GM19238 (cell line): ENCODE measurements at regions not wholly inside any gene's neighbourhood (a gene's known extent, or its start where the extent isn't known, plus 50 kb on each side); places are given as distances from the start of the nearest gene placed in this dataset.

ENCODE experiments used
- DNase-seq: peaks from one replicate; pipeline ENCODE4 v3.0.0; 2011; ENCODE audit warnings: low spot score; ENCODE audit not compliant: insufficient read length

- no peak for DNase-seq
Observed at GRCh38 chrX:69278031-69278687, 112.9 kb upstream of the PJA1 start.

- DNase-seq: no peak
Observed at GRCh38 chrX:69277369-69277990, 112.2 kb upstream of the PJA1 start.

- DNase-seq: no peak
Observed at GRCh38 chrX:69268611-69269010, 103.4 kb upstream of the PJA1 start.

- no peak for DNase-seq
Observed at GRCh38 chrX:69264158-69264581, 98.9 kb upstream of the PJA1 start.

GRCh38 chrX:69263251-69263820 lies 98.1 kb upstream of the PJA1 start:
- no peak for DNase-seq

- DNase-seq: no peak
Observed at GRCh38 chrX:69262036-69262936, 97.0 kb upstream of the PJA1 start.

GRCh38 chrX:69260169-69260568 lies 94.9 kb upstream of the PJA1 start:
- no peak for DNase-seq

- no peak for DNase-seq
Observed at GRCh38 chrX:69258893-69259292, 93.6 kb upstream of the PJA1 start.

GRCh38 chrX:69257499-69258127 lies 92.4 kb upstream of the PJA1 start:
- no peak for DNase-seq

GRCh38 chrX:69256291-69256565 lies 91.0 kb upstream of the PJA1 start:
- DNase-seq: no peak

GRCh38 chrX:69255441-69256290 lies 90.4 kb upstream of the PJA1 start:
- no peak for DNase-seq

GRCh38 chrX:69253821-69254220 lies 88.6 kb upstream of the PJA1 start:
- DNase-seq: no peak

GRCh38 chrX:69243276-69243675 lies 78.0 kb upstream of the PJA1 start:
- no peak for DNase-seq

- DNase-seq: no peak
Observed at GRCh38 chrX:69238887-69239231, 73.6 kb upstream of the PJA1 start.

- DNase-seq: no peak
Observed at GRCh38 chrX:69238114-69238886, 73.0 kb upstream of the PJA1 start.

- no peak for DNase-seq
Observed at GRCh38 chrX:69237236-69237635, 72.0 kb upstream of the PJA1 start.

- no peak for DNase-seq
Observed at GRCh38 chrX:69236641-69237040, 71.4 kb upstream of the PJA1 start.

- no peak for DNase-seq
Observed at GRCh38 chrX:69234624-69235023, 69.4 kb upstream of the PJA1 start.

GRCh38 chrX:69232945-69233344 lies 67.7 kb upstream of the PJA1 start:
- DNase-seq: no peak

- DNase-seq: no peak
Observed at GRCh38 chrX:69231903-69232302, 66.7 kb upstream of the PJA1 start.
